ENCODE measurements at regions not wholly inside any gene's neighbourhood (a gene's known extent, or its start where the extent isn't known, plus 50 kb on each side); places are given as distances from the start of the nearest gene placed in this dataset.

DNA sequence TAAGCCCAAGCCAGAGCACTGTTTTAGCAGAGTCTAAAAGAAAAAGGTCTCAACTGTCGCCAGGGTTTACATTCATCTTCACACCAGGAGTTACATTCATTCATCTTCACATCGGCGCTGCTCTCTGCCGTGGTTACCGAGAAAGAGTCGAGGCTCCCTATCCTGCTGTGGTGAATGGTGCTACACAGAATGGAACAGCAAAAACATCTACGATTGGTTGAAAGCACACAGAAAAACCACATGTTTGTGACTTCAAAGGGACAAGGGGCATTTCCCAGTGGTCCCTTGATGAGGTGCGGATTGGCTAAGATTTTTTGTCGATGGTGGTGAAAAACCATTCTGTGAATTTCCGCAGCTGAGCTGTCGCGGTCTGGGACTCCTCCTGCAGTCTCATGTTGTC is 231.1 kb downstream of the SIPA1L2 start:
- intact Hi-C loops (cut with DNase I; ENCODE audit: low total_unique reads), result no loop called here
- Histone ChIP-seq H3K9me3 (no peaks in the 10 kb centered on the region), H3K27ac (no peak overlapping the region), H3K36me3 (peaks cover 0 to 68% (median 9%) of the 10 kb centered on the region in 6 donors), H3K4me1 (no peaks in the 10 kb centered on the region), H3K27me3 (replicated peaks in 1 of 7) (no peaks in the 10 kb centered on the region), H3K4me3 (no peak overlapping the region)
- TF ChIP-seq POLR2AphosphoS5 (IDR thresholded peaks at IDR 0.05) (no peak), POLR2A (IDR thresholded peaks at IDR 0.05) (no peak)
- TF ChIP-seq, protein P1, sequence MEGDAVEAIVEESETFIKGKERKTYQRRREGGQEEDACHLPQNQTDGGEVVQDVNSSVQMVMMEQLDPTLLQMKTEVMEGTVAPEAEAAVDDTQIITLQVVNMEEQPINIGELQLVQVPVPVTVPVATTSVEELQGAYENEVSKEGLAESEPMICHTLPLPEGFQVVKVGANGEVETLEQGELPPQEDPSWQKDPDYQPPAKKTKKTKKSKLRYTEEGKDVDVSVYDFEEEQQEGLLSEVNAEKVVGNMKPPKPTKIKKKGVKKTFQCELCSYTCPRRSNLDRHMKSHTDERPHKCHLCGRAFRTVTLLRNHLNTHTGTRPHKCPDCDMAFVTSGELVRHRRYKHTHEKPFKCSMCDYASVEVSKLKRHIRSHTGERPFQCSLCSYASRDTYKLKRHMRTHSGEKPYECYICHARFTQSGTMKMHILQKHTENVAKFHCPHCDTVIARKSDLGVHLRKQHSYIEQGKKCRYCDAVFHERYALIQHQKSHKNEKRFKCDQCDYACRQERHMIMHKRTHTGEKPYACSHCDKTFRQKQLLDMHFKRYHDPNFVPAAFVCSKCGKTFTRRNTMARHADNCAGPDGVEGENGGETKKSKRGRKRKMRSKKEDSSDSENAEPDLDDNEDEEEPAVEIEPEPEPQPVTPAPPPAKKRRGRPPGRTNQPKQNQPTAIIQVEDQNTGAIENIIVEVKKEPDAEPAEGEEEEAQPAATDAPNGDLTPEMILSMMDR (IDR thresholded peaks at IDR 0.05 in 8 of 11, conservative IDR thresholded peaks at IDR 0.05 in 3 of 11), result no peak
- DNase-seq, result no peak
- 93 to 96% (median 94%) methylated on average over 12 of the region's 12 CpGs for WGBS, 5 donors

DNA sequence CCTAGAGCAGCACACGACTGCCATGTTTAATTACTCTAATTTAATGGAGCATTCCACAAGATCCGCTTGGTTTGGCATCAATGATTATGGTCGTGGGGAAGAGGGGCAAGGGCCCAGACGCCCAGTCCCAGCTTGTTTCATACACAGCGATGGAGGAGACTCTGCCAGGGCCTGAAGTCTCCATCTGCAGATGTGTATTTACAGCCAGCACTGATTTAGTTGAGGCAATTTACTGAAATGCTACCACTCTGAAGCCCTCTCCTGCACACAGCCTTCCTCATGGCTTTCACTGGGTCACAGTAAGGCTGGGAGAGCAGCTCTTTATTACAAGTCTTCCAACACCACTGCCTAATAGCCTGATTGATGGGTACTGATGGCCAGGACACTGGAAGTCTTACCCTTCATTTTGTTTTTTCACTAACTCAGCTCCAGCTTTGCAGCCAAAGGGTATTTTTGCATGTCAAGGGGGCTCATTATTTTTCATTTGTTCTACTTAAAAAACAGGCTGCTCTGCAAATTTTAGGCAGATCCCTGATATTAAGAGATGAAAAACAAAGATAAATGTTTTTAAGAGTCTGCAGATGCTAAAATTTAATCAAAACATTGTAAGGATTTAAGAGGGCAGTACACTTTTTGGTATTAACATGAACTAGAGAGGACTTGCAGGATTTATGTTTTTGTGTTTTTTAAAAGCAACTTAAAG is 236.3 kb downstream of the SIPA1L2 start:
- H3K36me3 ChIP-seq, result peaks cover 0 to 20% (median 0%) of the 10 kb centered on the region in 6 donors
- H3K27ac ChIP-seq, result peak overlapping the region in 2 of 8 donors; percentile 2 to 28
- H3K4me3 ChIP-seq, result no peak overlapping the region
- DNase-seq, result no peak
- intact Hi-C loops (cut with DNase I; ENCODE audit: low total_unique reads), result no loop called here
- H3K9me3 ChIP-seq, result no peaks in the 10 kb centered on the region
- WGBS, 5 donors, result 52 to 76% (median 70%) methylated on average over 5 of the region's 5 CpGs
- TF ChIP-seq, protein P1 (IDR thresholded peaks at IDR 0.05 in 8 of 11, conservative IDR thresholded peaks at IDR 0.05 in 3 of 11), result no peak
- no peak for TF ChIP-seq POLR2AphosphoS5 (IDR thresholded peaks at IDR 0.05)
- no peak for TF ChIP-seq POLR2A (IDR thresholded peaks at IDR 0.05)
- H3K27me3 ChIP-seq (replicated peaks in 1 of 7), result no peaks in the 10 kb centered on the region
- H3K4me1 ChIP-seq, result no peaks in the 10 kb centered on the region

DNA sequence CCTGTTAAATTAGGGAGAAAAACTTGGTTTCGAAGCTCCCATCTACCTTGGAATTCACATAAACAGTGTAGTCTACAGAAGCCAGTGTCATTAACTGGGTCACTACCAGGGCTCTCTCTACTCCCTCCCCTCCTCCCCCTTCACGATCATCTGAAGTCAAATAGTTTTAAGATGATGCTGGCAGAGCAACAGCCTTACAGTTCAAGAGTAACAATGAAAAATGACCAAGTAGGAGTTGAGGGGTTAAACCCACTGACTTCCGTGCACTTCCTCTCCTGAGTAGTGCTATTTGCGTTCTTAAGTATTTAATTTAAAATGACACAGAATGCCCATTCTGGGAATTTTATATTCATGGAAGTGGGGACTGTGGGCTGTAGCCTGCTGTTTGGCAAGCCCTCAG is 236.9 kb downstream of the SIPA1L2 start:
- DNase-seq, result no peak
- TF ChIP-seq POLR2A (IDR thresholded peaks at IDR 0.05) (no peak), POLR2AphosphoS5 (IDR thresholded peaks at IDR 0.05) (no peak)
- TF ChIP-seq, protein P1 (IDR thresholded peaks at IDR 0.05 in 8 of 11, conservative IDR thresholded peaks at IDR 0.05 in 3 of 11), result no peak
- Histone ChIP-seq H3K9me3 (no peaks in the 10 kb centered on the region), H3K4me3 (no peak overlapping the region), H3K36me3 (peaks cover 0 to 14% (median 0%) of the 10 kb centered on the region in 6 donors), H3K27ac (peak overlapping the region in 2 of 8 donors; percentile 2 to 28), H3K27me3 (replicated peaks in 1 of 7) (no peaks in the 10 kb centered on the region), H3K4me1 (no peaks in the 10 kb centered on the region)
- intact Hi-C loops (cut with DNase I; ENCODE audit: low total_unique reads), result no loop called here
- 45 to 55% (median 52%) methylated on average over 4 of the region's 4 CpGs for WGBS, 5 donors

DNA sequence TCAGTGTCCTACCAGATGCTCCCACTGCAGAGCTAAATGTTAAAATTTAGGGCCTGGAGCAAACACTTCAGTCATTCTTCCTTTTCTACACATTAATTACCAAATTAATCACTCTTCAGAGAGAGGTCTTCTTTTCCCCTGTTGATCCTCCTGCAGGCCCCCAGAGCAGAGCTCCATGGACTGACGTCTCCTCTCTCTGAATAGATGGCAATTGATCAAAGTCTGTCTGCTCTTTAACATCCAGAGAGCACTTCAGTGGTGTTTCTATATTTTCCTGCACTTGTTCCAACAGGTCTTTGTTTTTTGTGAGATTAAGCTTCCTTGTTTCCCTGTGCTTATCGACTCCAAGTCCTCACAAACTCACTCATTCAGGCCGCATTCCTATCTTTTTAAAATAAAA is 239.3 kb downstream of the SIPA1L2 start:
- H3K4me3 ChIP-seq, result no peak overlapping the region
- no peaks in the 10 kb centered on the region for H3K4me1 ChIP-seq
- 84 to 89% (median 87%) methylated on average over 3 of the region's 3 CpGs for whole genome bisulfite sequencing, 5 donors
- intact Hi-C loops (cut with DNase I; ENCODE audit: low total_unique reads), result no loop called here
- no peak for TF ChIP-seq POLR2A (IDR thresholded peaks at IDR 0.05)
- TF ChIP-seq POLR2AphosphoS5 (IDR thresholded peaks at IDR 0.05), result no peak
- TF ChIP-seq, protein P1 (IDR thresholded peaks at IDR 0.05 in 8 of 11, conservative IDR thresholded peaks at IDR 0.05 in 3 of 11), result no peak
- no peaks in the 10 kb centered on the region for H3K27me3 ChIP-seq (replicated peaks in 1 of 7)
- no peaks in the 10 kb centered on the region for H3K9me3 ChIP-seq
- H3K27ac ChIP-seq, result no peak overlapping the region
- H3K36me3 ChIP-seq, result no peaks in the 10 kb centered on the region
- DNase-seq, result no peak
